Prostate gland (tissue), 2 donors: ENCODE measurements at regions not wholly inside any gene's neighbourhood (a gene's known extent, or its start where the extent isn't known, plus 50 kb on each side); places are given as distances from the start of the nearest gene placed in this dataset.

ENCODE experiments used
- CTCF ChIP-seq, 4 experiments: fragments of 200-600 bp in 2 of 4; fragments of 450-650 bp in 2 of 4; sonication (generic) in 2 of 4; IDR thresholded peaks; 1 replicate in 3 of 4; 2 replicates in 1 of 4; pipeline ENCODE4 v1.5.1; 2016 to 2019; ENCODE audit warnings: antibody characterized with exemption in 4 of 4, mild to moderate bottlenecking in 2 of 4, moderate library complexity in 2 of 4
- POLR2A ChIP-seq: fragments of 450-650 bp; IDR thresholded peaks from one replicate; pipeline ENCODE4 v1.6.1; 2016; ENCODE audit warnings: antibody characterized with exemption, mild to moderate bottlenecking
- POLR2AphosphoS5 ChIP-seq: sonication (generic); formaldehyde crosslinking; IDR thresholded peaks from one replicate; pipeline ENCODE4 v1.6.1; 2017; ENCODE audit warnings: antibody characterized with exemption

DNA sequence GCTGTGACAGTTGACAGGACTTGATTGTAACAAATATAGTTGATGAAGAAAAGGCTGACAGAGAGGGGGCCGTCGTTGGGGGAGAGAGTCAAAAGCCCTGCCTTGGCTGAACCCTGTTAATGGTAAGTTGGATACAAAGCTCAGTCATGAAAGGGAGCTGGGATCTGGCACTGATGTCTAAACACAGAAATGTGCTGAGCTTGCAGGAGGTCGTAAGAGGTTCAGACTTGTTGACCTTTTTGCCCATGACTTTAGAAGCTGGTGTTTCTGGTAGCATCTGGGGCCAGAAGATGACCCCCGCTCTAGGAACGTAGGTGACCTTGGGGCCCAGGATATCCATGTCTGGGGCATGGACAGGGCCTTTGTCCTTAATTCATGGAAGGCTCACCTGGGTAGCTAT lies 294.7 kb downstream of the TCF7L2 start:
- TF ChIP-seq CTCF (IDR thresholded peaks at IDR 0.05) (no peak), POLR2AphosphoS5 (no peak), POLR2A (no peak)
